G401 (cell line): ENCODE measurements at regions not wholly inside any gene's neighbourhood (a gene's known extent, or its start where the extent isn't known, plus 50 kb on each side); places are given as distances from the start of the nearest gene placed in this dataset.
"Not testable (repeated sequence)": the region's sequence is repeated elsewhere in the genome, so short reads cannot be mapped to it uniquely, and the experiment has no call there.

Experiments used
- DNase-seq: peaks from one replicate; pipeline ENCODE4 v3.0.0-alpha.2; 2015; ENCODE audit warnings: low spot score
- in situ Hi-C: cut with HindIII; loops from 2 replicates; pipeline ENCODE4 v1.10.0; 2016; ENCODE audit warnings: low sequenced_read_pairs, mixed read lengths

GRCh38 chr5:162558120-162558519, 490.5 kb downstream of the GABRG2 start:
- DNase-seq: no peak
- in situ Hi-C loops: no loop called here

DNA sequence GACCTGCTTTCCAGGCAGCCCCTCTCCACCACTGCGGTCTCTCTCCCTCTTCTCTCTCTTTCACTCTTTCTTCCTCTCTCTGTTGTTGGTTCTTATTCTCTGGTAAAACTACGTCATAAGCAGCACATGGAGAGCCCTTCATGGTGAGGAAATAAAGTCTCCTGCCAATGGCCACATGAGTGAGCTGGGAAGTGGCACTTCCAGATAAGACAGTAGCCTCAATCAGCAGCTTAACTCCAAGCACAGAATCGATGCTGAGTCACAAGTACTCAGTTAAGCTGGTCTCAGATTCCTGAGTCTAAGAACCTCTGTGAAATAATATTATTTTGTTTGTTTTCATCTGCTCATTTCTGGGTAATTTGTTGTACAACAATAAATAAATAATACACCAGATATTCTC, 500.1 kb downstream of the GABRG2 start:
- no peak for DNase-seq
- in situ Hi-C loops: no loop called here

- in situ Hi-C loops: no loop called here
- DNase-seq: no peak
Measured at GRCh38 chr5:162573758-162574157, 506.2 kb downstream of the GABRG2 start.

GRCh38 chr5:162591724-162592123, 524.2 kb downstream of the GABRG2 start:
- in situ Hi-C loops: no loop called here
- no peak for DNase-seq

GRCh38 chr5:162593881-162594280, 526.3 kb downstream of the GABRG2 start:
- in situ Hi-C loops: no loop called here
- no peak for DNase-seq

DNA sequence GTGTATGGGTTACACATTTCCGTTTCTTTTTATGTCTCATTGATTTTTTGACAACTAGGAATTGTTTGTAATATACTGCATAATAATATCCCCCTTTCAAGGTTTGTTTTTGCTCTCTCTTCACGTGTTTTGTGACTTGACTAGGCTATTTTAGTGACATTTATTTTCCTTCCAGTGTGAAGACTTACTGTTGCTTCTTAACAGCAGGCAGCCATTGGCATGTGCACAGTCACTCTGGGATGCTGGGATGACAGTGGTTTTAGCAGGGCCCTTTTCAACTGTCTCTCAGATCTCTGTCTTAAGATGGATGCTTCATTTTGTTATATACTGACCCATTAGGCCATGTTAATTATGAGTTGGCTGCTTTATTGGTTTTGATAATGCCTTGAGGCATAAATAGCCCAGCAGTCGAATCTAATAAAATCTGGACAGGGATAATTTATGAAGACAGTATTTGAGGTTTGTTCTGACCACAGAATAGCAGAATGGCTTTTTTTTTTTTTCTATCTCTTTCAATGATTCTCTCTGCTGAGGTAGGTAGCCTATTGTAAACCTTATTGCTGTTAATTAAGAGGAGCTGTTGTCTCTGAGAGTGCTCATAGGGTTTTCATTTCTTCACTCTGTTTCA, 536.0 kb downstream of the GABRG2 start:
- in situ Hi-C loops: no loop called here
- no peak for DNase-seq

GRCh38 chr5:162607879-162608278, 540.3 kb downstream of the GABRG2 start:
- in situ Hi-C loops: no loop called here
- DNase-seq: no peak

- in situ Hi-C loops, DNase-seq: not testable (repeated sequence)
Measured at GRCh38 chr5:162621726-162622263, 554.2 kb downstream of the GABRG2 start.

- no peak for DNase-seq
- in situ Hi-C loops: no loop called here
Measured at GRCh38 chr5:162624110-162624509, 556.5 kb downstream of the GABRG2 start.

DNA sequence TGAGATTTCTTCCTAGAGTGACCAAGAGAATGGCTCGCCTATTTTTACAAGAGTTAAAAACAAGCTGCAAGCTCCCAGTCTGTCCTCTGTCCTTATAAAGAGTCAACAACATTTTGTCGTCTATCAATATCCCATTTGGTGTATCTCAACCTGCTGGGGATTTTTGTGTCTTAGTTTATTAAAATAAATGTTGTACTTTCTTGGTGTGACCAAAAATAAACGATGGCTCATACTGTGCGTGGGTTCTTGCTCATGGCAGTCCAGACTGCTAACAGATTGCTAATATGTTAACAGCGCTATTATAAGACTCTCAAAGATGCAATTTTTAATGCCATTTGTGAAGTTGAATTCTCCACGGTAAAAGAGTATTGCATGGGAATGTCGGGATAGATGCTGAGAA, 569.9 kb downstream of the GABRG2 start:
- no peak for DNase-seq
- in situ Hi-C loops: no loop called here

GRCh38 chr5:162638849-162639248, 571.3 kb downstream of the GABRG2 start:
- DNase-seq: no peak
- in situ Hi-C loops: no loop called here

- DNase-seq: no peak
Measured at GRCh38 chr5:162641142-162641813, 573.7 kb downstream of the GABRG2 start.

DNA sequence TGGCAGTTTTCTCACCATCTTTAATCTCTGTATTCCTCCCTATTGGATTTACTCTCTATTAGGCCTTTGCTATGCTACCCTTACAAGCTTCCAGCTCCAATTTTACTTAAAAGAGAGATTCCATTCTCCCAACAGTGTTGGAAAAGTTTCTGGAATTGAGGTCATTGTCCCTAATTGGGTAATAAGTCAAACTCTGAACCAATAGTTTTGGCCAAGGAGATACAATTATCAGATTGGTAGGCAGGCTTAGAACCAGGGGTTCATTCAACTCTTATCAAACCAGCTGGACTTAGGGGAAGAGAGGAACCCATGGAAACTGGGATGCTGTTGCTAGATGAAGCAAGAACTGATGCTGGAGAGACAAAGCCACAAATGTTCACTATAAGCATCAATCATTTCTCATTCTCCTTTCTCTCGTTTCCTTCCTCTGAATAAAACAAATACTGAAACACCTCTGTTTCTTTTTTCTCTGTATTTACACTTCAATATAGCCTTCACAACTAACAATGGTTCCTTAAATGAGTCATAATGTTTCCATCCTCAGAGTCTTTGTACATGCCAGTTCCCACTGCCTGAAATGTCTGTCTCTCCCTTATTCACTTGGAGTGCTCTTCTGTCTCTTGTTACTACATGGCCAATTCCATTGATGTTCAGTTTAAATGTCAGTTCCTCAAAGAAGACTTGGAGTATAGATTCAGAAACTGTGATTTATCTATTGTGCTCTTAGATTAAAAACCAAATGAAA, 587.3 kb downstream of the GABRG2 start:
- DNase-seq: no peak
- in situ Hi-C loops: no loop called here

More at GRCh38 chr5:162641142-162641813, 573.7 kb downstream of the GABRG2 start:
- in situ Hi-C loops: no loop called here

DNA sequence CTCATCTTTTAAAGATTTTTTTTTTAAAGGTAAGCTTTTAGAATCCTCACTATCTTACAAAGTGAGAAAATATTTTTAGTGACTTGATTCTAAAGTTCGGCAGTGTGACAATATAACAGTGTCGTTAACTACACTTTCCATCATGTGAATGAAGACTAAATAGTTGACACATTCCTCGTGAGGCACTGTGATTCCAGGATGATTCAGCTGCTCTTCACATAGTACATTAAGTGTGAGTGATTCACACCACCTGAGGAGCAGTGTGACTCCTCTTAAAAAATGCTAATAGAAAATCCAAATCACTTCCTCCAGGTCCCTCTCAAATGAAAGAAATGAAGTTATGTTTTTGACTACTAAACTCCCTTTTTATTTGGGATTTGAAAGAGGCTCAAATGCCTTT, 589.5 kb downstream of the GABRG2 start:
- DNase-seq: no peak
- in situ Hi-C loops: no loop called here

DNA sequence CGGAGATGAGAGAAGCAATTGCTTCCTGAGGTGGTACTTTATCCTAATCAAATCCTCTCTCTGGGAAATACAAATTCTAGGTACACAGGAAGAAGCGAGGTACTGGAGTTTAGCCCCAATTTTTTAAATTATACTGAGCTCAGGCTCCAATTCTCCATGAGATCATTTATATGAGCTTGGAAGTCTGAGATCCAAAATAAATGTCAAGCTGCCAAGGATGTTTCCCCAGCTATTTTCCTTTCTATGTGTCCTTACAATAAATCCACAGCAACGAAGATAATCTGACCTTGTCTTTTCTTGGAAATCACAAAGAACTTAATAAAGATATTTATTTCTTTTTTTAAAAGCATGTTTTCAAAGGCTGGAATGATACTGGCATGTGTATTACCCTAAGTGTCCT, 597.3 kb downstream of the GABRG2 start:
- in situ Hi-C loops: no loop called here
- DNase-seq: no peak

- in situ Hi-C loops: no loop called here
Measured at GRCh38 chr5:162668926-162669325, 601.4 kb downstream of the GABRG2 start.

GRCh38 chr5:162672061-162672460, 604.5 kb downstream of the GABRG2 start:
- no peak for DNase-seq
- in situ Hi-C loops: no loop called here

More at GRCh38 chr5:162668926-162669325, 601.4 kb downstream of the GABRG2 start:
- no peak for DNase-seq

- in situ Hi-C loops: no loop called here
Measured at GRCh38 chr5:162683284-162683683, 615.7 kb downstream of the GABRG2 start.

DNA sequence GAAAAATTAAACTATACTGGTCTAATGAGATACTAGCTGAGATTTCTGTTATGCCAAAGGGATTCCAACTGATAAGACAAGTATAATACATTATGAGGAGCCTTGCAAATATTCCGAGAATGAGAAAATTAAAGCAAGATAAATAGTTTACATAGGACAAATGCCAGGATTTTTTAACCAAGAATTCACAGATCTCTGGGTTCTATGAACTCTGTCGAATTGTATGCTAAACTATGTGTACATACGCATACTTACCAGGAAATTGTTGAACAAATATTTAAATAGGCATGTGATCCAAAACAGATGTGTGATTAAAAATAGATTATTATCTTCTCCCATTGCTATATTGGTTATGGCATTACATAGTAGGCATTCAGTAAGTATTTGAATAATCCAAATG, 616.6 kb downstream of the GABRG2 start:
- DNase-seq: no peak

More at GRCh38 chr5:162683284-162683683, 615.7 kb downstream of the GABRG2 start:
- DNase-seq: no peak

GRCh38 chr5:162685302-162685701, 617.7 kb downstream of the GABRG2 start:
- in situ Hi-C loops: no loop called here
- DNase-seq: no peak

More for the DNA sequence above, 616.6 kb downstream of the GABRG2 start:
- in situ Hi-C loops: no loop called here
